ENCODE measurements at regions not wholly inside any gene's neighbourhood (a gene's known extent, or its start where the extent isn't known, plus 50 kb on each side); places are given as distances from the start of the nearest gene placed in this dataset.

DNA sequence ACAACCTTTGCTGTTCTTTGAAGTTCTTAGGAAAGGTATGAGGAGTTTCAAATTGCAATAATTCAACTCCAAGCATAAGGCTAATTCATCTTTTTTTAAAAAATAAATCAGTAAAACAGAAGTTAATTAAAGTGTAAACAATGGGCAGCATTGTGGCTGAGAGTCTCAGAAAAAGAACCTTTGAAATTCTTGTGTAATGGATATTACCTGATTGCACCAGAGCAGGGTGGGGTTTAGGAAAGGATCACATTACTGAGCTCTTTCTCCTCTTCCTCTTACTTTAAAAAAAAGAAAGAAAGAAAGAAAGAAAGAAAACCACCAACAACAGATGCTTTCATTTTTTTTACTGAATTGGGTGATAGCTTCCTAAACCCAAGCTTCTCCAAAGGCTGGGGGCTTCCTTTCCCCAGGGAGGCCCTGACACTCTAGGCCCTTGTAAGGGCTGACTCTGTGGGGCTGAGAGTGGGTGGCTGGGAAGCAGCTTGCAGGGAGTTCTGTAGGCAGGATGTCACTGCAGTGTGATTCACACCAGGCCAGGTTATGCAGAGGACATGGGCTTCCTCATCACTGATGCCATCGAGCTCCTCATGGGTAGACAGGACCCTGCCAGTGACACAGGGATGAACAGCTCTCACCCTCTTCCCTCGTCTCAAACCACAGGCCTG is 564.5 kb downstream of the FGF9 start:
- DNase-seq (ENCODE audit: low read depth): no peak

DNA sequence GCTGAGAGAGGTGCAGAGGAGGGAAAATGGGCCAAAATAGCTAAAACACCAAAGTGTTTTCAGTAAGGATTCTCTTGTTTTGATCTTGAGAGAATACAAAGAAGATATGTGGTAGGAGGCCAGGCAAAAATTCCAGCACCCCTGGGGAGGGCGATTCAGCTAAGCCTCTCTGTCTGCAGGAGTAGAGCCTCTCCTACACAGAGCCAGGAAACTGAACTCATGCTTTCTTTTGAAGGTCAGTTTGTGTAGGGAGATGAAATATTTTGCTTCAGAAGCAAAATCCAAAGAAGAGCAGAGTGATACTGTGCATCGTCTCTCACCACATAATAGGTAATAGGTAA is 565.0 kb downstream of the FGF9 start:
- DNase-seq (ENCODE audit: low read depth): no peak

DNA sequence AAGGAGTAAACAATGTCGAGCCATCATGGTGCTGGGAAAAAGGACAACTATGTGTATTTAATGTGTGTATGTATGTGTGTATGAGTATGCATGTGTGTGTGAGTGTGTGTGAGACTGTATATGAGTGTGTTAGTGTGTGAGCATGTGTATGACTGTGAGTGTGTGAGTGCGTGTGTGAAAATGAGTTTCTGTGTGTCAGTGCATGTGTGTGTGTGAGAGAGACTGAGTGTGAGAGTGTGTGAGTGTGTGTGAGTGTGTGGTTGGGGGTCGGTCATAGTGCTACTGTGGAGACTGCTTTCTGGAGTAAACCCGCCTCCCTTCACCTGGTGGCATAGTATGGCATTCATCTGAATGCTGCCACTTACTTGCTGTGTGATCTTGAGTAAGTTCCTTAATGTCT is 567.4 kb downstream of the FGF9 start:
- no peak for DNase-seq (ENCODE audit: low read depth)

DNA sequence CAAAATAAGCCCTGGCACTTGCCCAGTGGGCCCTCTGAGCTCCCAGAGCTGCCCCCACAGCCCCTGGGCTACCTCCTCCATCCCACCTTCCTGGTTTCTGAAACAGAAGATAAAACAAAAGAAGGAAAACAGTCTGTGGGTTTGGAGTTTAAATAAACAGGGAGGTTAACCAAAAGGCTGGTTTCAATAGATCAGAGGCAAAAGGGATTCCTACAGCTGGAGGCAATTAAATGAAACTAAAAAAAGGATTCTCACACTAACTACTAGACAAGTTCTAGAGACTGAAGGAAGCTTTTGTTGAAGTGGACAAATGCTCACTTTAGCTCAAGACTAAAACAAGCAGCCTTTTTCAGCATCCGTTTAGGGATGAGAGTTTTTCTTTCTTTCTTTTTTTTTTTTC is 569.8 kb downstream of the FGF9 start:
- no peak for DNase-seq (ENCODE audit: low read depth)

DNA sequence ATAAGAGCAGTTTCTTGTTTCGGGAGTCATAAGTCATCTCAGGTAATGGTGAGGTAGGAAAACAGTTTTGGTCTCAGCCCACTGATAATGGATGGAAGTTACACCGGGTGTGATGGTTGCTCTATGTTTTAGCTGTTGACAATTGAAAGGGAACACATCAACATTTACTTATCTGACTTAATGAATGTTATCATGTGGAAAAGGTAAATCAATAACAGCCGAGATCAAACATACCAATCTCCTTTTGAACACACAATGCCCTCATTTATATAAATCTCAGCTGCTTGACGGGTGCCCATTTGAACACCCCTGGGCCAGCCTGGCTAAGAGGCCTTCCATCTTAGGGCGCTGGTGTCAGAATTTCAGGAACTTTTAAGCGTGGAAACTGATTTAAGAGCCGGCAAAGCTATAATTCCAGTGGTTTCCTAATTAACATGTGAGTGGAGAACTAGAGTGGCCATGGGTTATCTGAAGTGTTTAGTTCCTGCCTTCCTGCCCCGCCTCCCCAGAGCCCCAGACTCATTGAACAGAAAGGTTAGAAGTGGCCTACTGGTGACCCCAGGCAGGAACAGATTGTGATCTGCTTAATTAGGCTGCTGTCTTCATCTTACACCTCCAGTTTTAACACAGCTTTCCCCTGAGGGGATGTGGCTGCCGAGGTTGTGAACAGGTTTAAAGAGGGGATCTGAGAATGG is 572.7 kb downstream of the FGF9 start:
- no peak for DNase-seq (ENCODE audit: low read depth)

DNA sequence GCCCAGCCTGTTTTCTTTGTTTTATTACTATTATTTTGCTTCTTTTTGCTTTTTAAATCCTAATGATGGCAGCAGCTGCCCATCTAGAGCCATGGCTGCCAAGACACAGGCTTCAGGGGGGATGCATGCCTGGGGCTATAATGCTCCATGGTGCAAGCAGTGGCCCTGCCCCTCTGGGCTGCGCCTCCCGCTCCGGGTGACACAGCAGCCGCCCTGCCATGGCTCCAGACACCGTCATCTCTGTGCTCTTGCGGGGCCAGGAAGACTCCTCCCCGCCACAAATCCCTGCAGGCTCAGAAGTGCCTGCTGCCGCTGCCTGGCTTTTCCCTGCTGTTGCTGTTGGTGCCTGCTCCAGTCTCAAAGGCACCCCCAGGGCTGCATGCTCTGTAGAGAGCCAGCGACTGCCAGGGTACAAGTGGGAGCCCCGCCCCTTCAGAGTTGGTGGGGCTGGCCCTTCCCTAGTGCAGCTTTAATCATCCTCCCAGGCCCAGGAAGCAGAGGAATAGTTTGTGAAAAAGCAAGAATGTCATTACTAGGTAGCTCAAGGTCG is 581.5 kb downstream of the FGF9 start:
- DNase-seq (ENCODE audit: low read depth): no peak

DNA sequence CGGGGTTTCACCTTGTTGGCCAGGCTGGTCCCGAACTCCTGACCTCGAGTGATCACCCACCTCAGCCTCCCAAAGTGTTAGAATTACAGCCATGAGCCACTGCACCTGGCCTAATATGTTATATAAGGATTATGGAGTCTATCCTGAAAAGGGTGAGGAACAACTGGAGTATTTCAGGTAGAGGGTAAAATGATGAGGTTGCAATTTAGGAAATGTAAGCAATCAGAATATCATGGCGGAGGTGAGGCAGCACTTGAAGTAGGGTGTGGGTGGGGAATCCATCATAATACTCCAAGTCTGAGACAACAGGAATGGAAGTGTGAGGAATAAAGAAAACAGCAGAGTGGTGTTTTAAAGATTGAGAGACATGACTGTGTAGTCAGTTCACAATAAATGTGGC is 582.2 kb downstream of the FGF9 start:
- no peak for DNase-seq (ENCODE audit: low read depth)

DNA sequence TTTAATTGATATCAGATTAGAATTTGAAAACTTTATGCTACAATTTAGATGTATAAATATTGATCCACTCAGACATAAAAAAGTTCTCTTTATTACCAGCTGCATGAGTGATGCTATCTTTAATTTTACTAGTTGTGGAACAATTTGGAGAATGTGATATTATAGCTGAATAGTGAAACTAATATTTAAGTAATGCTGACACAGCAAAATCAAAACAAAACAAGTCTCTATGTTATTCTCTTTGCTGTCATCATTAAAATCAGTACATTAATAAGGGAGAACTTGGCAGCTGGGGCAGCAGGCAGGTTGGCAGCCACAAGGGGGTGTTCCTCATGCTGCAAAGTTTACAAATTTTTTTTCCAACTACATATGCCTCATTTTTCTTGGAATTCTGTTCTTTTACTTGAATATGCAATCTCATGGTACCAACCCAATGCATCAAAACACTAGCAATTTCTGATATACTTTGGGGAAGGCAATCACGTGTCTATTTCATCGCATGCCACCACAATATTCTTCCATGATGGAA is 585.3 kb downstream of the FGF9 start:
- DNase-seq (ENCODE audit: low read depth): no peak

DNA sequence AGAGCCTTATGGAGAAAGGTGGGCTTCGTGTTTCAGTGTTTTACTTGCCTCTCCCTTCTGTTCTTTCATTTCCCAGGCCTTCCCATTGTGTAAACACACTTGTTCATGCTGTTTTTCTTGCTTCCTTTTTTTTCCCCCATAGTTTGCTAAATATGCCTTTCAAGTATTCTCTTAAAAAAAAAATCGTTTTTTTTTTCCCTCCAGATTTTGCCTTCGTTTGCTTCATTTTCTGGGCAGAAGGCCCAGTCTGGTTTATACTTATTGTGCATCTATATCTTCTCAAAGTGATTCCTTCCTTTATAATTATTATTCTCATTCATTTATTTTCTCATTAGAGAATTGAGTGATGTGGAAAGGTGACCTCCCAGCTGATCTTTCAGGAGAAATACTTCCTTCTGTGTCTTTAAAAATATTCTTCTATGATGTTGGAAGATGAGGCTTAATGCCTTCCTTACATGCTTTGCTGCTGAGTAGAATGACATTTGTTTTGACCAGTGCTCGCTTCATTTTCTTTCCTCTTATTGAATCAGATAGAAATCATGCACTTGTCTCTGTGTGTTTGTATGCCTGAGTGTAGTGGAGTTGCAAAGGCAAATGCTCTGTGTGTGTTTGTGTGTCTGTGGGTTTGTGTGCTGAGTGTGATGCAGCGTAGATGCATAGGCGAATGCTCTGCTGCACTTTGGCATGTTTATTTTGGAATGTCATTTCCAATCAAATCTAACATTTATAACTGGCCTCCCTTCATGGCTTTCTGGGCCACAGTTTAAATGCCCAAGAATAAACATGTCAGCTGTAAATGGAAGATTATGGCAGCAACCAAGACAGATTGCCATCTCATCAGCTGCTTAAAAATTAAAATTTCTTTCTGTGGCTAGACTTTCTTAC is 591.4 kb downstream of the FGF9 start:
- DNase-seq (ENCODE audit: low read depth): no peak

DNA sequence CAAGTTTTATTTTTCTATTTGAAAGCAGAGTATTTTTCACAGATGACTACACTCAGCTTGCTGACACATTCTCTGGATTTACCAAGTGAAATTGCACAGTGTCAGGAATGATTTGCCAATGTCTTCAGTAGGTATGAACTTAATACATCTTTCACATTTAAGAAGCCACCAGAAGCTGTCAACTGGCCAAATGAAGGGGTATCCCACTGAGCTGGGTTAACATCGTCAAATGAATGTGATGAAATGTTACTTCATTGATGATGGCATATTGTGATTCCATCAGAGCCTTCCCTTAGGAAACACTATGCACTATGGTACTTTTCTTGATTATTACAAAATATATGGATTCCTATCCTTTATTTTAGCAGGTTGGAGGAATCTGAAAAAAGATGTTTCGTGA is 592.3 kb downstream of the FGF9 start:
- DNase-seq (ENCODE audit: low read depth): no peak

DNA sequence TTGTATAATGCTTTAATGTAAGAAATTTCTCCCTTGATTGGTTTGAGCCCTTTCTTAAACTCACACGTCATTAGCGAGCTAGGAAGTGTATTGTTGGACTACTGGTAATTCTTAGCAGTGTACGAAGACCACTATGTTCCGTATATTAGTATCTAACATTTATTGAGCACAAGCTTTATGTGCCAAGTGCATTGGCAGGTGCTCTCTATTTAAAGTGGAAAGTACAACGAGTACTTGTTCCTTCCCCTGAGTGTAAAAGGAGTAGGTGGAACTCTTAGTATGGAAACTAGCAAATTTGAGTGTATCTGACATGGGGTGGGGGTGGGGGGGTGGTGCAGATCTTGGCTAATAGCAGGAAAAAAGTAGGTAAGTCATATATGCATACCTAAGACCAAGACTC is 594.7 kb downstream of the FGF9 start:
- no peak for DNase-seq (ENCODE audit: low read depth)

DNA sequence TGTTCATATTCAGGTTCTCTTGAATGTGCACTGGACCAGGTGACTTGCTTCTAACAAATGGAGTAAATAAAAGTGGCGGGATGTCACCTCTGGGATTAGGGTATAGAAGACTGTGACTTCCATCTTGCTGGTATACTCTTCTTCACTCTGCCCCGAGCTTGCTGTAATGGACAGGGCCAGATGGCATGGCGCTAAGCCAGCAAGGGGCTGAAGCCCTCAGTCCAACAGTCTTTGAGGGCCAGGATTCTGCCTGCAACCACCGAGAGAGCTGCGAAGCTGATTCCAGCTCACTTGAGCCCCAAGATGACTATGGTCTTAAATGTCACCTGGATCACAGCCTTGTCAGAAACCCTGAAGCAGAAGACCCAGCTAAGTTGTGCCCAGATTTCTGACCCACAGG is 600.0 kb downstream of the FGF9 start:
- no peak for DNase-seq (ENCODE audit: low read depth)

DNA sequence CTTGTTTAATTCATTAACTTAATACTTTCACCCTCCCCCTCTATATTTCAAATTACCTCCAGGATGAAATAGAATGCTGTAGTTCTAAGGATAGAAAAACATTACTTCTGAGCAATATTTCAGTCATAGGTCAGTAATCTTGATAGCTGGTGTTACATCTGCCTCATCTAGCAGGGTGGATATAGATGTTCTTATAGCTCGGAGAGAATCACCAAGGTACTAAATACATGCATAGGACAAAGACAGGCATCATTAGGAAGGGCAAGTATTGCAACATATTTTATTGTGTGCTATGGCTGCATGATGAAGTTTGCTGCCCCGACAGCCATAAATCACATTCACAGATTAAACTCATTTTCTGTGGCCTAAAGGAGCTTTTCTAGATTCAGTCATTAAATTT is 601.0 kb downstream of the FGF9 start:
- DNase-seq (ENCODE audit: low read depth): no peak

DNA sequence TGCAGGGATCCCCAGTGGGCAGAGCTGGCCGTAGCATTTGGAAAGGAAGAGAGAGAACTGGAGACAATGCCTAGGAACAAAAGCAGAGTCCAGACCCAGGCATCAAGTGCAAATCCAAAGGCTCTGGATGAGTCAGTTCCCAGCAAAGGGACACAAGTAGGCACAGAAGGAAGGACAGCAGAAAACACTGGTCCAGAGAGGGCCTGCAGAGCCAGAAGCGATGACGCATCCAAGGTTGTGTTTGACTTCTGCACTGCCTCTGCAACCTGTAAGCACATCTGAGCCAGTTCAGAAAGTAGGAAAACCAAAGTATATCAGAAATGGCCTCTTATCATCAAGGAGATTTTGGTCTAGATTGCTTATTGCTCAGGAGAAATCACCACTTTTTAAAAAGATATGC is 604.5 kb downstream of the FGF9 start:
- DNase-seq (ENCODE audit: low read depth): no peak

DNA sequence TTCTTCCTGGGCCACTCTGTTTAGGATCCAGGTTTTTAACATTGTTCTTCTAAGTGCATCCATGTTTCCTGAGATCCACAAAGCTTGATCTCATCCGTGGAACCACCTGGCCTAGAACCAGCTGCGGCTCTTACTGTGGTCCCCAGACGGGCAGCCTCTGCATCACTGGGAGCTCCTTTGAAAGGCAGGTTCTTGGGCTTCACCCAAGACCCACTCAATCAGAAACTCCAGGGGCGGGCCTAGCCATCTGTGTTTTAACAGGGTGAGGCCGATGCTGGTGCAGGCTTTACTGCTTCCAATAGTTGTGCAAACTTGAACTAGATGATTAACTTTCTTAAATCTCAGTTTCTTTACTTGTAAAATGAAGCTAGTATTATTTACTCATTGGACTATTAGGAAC is 605.7 kb downstream of the FGF9 start:
- no peak for DNase-seq (ENCODE audit: low read depth)

DNA sequence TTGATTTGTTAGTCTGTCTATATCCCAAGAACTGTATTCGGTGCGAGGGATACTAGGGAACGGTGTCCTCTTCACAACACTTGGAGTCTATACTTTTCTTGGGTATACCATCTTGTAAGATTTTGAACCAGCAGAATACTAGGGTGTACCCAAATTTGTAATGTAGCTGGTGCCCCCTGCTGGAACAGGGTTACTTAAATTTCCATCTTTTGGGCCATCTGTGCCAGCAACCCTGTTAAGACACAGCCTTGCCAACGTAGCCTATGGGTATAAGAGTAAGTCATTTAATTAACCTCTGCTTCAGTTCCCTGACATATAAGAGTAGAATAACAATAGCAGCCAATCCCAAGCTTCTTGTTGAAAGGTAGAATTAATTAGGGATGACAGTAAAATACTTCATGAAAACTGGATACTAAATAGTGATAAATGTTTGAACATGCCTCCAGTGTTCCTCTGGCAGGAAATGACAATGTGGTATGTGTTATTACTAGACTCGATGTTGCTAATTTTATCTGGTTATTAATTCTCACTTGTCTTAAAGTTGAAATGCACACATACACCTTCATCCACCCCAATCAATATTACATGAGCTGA is 607.6 kb downstream of the FGF9 start:
- DNase-seq (ENCODE audit: low read depth): peak; percentile 1

DNA sequence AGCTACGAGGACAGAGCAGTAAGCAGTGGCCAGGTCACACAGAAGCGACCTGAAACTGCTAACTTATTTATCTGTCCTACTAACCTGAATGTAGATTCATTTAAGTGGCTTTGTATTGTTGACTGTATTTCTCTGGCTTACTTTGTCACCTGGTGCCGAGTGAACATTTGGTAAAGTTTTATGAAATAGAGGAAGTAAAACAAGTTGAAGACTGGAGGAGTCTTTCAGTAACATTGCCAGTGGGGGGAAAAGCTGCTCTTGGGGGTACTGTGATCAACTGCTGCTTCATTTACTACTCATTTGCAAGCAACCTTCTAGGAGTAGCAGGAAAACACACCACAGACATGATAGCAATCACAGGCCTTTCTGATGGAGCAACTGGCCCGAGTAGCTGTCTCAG is 615.0 kb downstream of the FGF9 start:
- no peak for DNase-seq (ENCODE audit: low read depth)

DNA sequence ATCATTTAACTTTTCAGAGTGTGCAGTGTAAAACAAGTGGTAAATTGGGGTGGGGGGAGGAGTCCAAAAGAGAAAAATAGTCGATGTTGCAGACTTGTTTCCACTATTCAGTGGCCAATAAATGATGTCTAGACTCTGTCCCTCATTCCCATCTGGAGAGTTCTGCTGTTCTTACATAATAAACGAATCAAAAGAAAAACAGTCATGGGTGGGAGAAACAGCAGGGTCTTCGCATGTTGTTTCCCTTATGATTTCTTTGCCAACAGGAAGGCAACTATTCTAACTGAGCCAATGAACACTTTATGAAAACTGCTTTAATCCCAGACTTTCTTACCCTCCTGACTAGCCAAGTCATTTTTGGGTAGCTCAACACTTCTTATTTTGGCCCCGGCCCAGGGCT is 615.5 kb downstream of the FGF9 start:
- DNase-seq (ENCODE audit: low read depth): no peak

DNA sequence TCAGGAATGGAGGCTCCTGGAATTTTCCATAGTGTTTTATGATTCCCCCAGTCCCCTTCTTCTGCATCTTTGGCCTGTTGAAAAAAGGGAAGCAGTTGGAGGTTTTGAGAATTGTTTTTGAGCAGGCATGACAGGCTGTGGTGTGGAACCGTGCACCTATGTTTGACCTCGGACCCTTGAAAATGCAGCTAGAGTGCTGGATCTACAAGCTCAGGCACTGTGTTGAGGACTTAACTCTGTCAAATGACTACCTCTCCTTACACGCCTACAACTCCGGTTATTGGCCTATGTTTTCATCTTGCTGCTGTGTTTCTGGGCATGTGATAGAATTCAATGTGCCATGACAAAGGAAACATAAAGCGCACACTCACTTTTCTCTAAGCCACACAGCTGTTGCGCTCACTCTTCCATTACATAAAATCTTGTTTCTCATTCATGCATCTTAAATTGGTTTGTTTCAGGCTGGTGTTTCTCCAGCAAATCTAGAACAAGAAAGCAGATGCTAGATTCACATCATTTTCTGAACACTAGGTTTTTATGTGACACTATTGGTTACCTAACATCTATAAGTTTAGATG is 616.6 kb downstream of the FGF9 start:
- DNase-seq (ENCODE audit: low read depth): no peak

DNA sequence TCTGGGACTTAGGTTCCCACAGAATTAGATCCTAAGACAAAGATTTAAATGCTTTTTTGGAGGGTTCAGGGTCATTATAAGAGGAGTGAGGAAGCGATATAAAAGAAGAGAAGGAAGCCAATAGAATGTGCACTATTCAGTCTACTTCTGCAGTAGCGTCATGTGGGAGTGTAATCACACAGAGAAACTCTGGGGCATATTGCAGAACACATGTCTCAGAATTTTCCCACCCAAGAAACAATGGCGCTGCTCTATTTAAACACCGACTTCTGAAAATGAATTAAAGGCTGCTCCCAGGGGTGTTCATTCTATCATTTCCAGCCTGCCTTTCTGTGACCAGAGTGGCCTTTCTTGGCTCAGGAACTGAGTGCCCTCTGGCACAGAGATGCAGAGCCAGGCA is 617.6 kb downstream of the FGF9 start:
- DNase-seq (ENCODE audit: low read depth): no peak

DNA sequence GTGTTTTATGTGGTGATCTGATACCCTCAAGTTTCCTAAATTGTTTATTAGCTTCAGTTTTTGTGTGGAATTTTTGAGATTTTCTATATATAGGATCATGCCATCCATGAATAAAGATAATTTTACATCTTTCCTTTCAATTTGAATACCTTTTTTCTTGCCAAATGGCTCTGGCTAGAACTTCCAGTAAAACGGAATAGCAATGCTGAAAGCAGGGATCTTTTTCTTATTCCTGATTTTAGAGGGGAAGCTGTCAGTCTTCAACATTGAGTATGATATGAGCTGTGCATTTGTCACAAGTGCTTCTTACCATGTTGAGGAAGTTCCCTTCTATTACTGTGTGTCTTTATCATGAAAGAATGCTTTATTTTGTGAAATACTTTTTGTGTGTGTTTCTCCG is 618.8 kb downstream of the FGF9 start:
- DNase-seq (ENCODE audit: low read depth): no peak

DNA sequence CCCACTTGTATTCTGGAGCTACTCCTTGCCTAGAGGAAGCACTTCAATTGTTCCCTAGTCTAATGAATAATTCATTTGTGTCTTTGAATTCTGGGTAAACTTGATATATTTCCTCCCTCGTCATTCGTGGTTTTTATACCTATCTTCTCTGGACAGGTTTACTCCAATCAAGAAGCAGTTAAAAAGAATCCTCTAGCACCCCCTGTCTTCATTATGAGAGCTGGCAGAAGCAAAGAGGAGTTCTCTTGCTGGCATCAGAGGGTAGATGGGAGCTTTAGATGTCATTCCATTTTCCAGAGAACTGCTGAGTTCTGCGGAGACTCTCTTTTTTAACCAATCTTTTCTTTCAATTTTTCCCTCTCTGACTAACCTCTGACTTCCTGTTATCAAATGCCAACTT is 627.7 kb downstream of the FGF9 start:
- no peak for DNase-seq (ENCODE audit: low read depth)
